Dendritic cell treated with granulocyte-macrophage colony-stimulating factor and Interleukin-4, amounts not matched to agents 40 ng/mL and 50 ng/mL, for 4 days (primary cell): ENCODE measurements at regions not wholly inside any gene's neighbourhood (a gene's known extent, or its start where the extent isn't known, plus 50 kb on each side); places are given as distances from the start of the nearest gene placed in this dataset.

Experiments used
- H3K27ac Mint-ChIP-seq: one replicate; pipeline ENCODE4 v1.8.0; 2022; ENCODE audit warnings: mild to moderate bottlenecking, mixed read lengths
- H3K27me3 Mint-ChIP-seq: one replicate; pipeline ENCODE4 v1.8.0; 2022; ENCODE audit warnings: mild to moderate bottlenecking, mixed read lengths
- H3K36me3 Mint-ChIP-seq: one replicate; pipeline ENCODE4 v1.8.0; 2022; ENCODE audit warnings: low read depth, mixed read lengths
- H3K4me1 Mint-ChIP-seq: one replicate; pipeline ENCODE4 v1.8.0; 2022; ENCODE audit warnings: low read depth, mixed read lengths
- H3K4me3 Mint-ChIP-seq: one replicate; pipeline ENCODE4 v1.8.0; 2022; ENCODE audit warnings: mild to moderate bottlenecking, moderate library complexity, mixed read lengths
- H3K9me3 Mint-ChIP-seq: one replicate; pipeline ENCODE4 v1.8.0; 2022; ENCODE audit warnings: mixed read lengths
- intact Hi-C: fragments of 100-400 bp; cut with micrococcal nuclease; formaldehyde crosslinking; loops from one replicate; pipeline ENCODE4 v1.15.0; 2022

DNA sequence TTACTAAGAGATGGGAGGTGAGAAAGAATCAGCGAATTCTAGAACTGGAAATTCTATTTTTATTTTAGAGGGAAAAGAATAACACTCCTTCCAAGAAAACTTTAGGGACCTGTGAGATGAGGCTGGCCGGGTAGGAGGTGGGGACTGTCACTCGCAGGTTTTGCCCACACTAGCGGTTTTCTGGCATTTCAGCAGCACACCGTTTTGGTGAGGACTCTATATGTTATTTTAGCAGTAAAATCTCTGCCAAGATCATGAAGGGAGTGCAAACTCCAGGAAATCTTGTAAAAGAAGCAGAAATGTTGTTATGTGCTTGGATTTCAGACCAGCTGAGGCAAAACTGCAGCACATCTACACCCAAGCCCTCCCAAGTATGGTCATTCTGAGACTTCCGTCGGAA lies 470.6 kb downstream of the PSAT1 start:
- Mint-ChIP-seq H3K27ac (no peak overlapping the region), H3K36me3 (no peaks in the 10 kb centered on the region), H3K9me3 (no peaks in the 10 kb centered on the region), H3K27me3 (no peaks in the 10 kb centered on the region), H3K4me1 (peaks cover 8% of the 10 kb centered on the region), H3K4me3 (no peak overlapping the region)
- intact Hi-C loops, result no loop called here

DNA sequence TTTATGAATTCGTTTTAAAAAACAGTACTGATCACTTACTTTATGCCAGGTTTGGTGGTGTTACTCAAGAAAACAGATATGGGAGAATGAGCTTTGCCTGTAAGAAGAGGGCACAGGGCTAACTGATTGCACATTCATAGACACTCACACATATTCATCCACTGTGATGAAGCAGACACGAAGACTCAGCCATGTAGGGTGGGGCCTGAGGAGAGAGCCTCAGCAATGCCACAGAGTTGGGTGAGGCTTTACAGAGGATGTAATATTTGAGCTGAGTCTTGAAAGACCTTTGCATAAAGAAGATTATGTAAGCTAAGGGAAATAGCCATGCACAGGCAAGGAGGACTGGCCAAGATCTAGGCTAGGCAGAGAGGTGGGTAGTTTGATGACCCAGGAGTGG lies 472.8 kb downstream of the PSAT1 start:
- peaks cover 8% of the 10 kb centered on the region for H3K4me1 Mint-ChIP-seq
- H3K4me3 Mint-ChIP-seq, result no peak overlapping the region
- intact Hi-C loops, result no loop called here
- H3K9me3 Mint-ChIP-seq, result no peaks in the 10 kb centered on the region
- no peaks in the 10 kb centered on the region for H3K36me3 Mint-ChIP-seq
- no peak overlapping the region for H3K27ac Mint-ChIP-seq
- H3K27me3 Mint-ChIP-seq, result no peaks in the 10 kb centered on the region

DNA sequence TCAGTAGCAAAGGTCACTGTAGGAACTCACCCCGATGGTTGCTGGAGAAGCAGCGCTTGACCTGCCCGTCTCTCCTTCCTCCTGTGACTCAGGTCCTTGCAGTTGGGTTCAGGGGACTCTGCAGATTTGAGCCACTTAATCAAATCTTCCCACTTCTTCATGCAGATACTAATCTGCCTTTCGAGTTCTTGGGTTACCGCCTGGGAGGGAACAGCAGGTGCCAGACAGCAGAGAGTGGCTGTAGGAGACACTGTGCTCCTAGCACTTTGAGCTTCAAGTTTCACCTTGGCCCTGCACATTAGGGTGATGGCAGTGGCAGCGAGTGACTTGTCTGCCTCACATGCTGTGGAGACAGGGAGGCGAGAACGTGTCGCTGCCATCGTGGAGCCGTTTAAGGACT lies 478.3 kb downstream of the PSAT1 start:
- intact Hi-C loops, result loop anchor here (5.0 kb wide), 1 partner anchor 68 kb away; no protein-coding TSS in a partner anchor
- Mint-ChIP-seq H3K4me3 (no peak overlapping the region), H3K4me1 (peaks cover 29% of the 10 kb centered on the region), H3K27me3 (no peaks in the 10 kb centered on the region), H3K36me3 (no peaks in the 10 kb centered on the region), H3K9me3 (no peaks in the 10 kb centered on the region), H3K27ac (peak overlapping the region; percentile 20)

DNA sequence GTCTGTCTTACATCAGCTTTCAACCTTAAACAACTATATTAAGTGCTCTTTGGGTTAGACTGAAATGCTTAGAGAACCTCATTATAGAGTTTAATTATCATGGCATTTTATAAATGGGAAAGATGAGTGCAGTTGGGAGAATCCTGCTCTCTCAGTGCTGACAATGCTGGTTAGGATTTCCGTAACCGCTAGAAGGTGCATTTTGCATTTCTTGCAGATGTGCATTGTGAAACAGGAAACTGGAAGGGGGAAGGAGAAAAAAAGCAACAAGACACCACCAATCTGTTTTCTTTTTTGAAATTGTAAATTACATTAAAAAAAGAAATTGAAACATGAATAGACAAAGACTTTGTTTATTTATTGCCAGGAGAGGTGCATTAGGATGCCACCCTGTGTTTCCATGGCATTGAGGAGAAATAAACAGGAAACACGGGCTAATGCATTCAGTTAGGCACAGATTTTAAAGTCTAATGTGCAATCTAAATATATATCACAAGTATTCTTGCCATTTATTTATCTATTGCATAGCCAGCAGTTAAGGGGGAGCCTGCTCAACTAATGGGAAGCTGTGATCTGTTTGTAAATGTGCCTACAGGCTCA lies 478.9 kb downstream of the PSAT1 start:
- Mint-ChIP-seq H3K4me3 (no peak overlapping the region), H3K36me3 (no peaks in the 10 kb centered on the region), H3K4me1 (peaks cover 29% of the 10 kb centered on the region), H3K27me3 (no peaks in the 10 kb centered on the region), H3K9me3 (no peaks in the 10 kb centered on the region), H3K27ac (peak overlapping the region; percentile 20)
- intact Hi-C loops, result loop anchor here (5.0 kb wide), 1 partner anchor 68 kb away; no protein-coding TSS in a partner anchor

DNA sequence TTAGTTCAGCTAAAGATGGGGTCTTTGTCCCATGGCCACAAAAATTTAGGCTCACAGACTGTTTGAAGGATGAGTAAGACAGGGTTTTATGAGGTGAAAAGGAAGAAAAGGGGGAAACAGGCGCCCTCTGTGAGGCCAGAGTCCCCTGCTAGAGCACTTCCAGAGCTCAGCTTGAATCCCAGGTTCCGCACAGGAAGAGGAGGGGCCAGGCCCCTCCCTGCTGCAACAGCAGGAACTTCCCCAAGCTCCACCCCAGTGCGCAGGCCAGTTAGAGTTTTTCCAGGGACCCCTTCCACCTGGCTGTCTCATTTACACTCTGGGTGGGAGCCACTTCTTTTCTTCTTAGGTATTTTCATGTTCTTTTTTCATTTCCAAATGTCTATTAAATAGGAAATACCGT lies 480.8 kb downstream of the PSAT1 start:
- no peak overlapping the region for H3K27ac Mint-ChIP-seq
- H3K9me3 Mint-ChIP-seq, result no peaks in the 10 kb centered on the region
- H3K4me1 Mint-ChIP-seq, result peaks cover 29% of the 10 kb centered on the region
- H3K27me3 Mint-ChIP-seq, result no peaks in the 10 kb centered on the region
- intact Hi-C loops, result loop anchor here (5.0 kb wide), 1 partner anchor 70 kb away; no protein-coding TSS in a partner anchor
- H3K4me3 Mint-ChIP-seq, result no peak overlapping the region
- H3K36me3 Mint-ChIP-seq, result no peaks in the 10 kb centered on the region

DNA sequence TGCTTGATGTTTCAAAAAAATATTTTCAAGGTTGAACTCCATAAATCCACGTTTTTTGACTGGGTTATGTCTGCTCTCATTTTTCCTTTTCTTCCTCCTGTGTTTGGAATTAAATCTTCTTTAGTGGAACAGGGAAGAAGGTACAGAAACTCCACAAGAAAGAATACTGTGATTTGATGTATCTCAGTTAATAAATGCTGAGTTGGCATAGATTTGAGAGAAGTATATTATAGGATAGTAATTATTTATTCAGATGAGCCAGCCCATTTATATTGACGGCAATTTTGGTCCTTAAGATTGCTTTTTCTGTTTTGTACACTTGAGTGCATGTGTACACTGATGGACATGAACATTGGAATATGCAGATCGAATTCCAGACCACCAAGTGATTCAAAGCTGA lies 481.4 kb downstream of the PSAT1 start:
- Mint-ChIP-seq H3K27me3 (no peaks in the 10 kb centered on the region), H3K9me3 (no peaks in the 10 kb centered on the region), H3K4me1 (peaks cover 29% of the 10 kb centered on the region), H3K27ac (no peak overlapping the region), H3K36me3 (no peaks in the 10 kb centered on the region), H3K4me3 (no peak overlapping the region)
- intact Hi-C loops, result loop anchor here (5.0 kb wide), 1 partner anchor 71 kb away; no protein-coding TSS in a partner anchor

DNA sequence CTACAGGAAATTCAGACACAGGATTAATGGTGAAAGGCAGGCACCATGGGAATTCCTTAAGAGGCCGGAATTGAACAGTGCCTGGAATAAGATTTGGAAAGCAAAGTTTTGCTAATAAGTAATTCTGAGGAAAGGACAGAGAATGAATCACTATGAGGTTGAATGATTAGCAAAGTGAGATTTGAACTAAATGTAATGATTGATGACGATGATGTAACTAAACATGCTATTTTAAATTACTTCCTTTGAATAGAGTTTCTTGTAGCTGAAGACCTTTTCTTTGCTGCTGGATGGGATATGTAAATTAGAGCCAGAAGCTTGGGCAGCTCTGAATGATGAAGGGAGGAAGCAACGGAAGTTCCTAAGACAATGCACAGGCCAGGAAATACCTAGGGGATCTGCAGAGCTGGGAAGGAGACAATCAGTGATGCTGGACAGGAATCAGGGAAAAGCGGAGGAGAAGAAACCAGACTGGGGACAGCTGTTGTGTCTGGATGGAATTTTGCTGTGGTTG lies 482.0 kb downstream of the PSAT1 start:
- Mint-ChIP-seq H3K9me3 (no peaks in the 10 kb centered on the region), H3K27ac (no peak overlapping the region), H3K27me3 (no peaks in the 10 kb centered on the region), H3K4me1 (peaks cover 29% of the 10 kb centered on the region), H3K4me3 (no peak overlapping the region), H3K36me3 (no peaks in the 10 kb centered on the region)
- intact Hi-C loops, result loop anchor here (5.0 kb wide), 1 partner anchor 72 kb away; no protein-coding TSS in a partner anchor

DNA sequence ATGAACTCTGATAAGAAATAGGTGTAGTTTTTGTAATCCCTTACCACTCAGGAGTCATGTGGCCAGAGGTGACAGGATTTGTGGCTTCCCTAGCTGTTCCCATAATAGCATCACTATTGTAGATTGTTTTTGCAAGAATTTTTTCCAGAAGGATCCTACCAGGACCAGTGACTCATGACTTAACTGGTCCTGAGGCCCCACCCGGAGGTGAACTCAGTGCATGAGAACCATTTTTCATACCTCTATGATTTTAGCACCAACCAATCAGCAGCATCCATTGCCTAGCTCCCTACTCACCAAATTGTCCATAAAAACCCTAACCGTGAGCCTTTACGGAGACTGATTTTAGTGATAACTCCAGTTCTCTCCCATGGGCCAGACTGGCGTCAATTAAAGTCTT lies 484.8 kb downstream of the PSAT1 start:
- intact Hi-C loops, result no loop called here
- Mint-ChIP-seq H3K4me1 (peaks cover 14% of the 10 kb centered on the region), H3K27me3 (no peaks in the 10 kb centered on the region), H3K36me3 (no peaks in the 10 kb centered on the region), H3K9me3 (no peaks in the 10 kb centered on the region), H3K4me3 (no peak overlapping the region), H3K27ac (no peak overlapping the region)

DNA sequence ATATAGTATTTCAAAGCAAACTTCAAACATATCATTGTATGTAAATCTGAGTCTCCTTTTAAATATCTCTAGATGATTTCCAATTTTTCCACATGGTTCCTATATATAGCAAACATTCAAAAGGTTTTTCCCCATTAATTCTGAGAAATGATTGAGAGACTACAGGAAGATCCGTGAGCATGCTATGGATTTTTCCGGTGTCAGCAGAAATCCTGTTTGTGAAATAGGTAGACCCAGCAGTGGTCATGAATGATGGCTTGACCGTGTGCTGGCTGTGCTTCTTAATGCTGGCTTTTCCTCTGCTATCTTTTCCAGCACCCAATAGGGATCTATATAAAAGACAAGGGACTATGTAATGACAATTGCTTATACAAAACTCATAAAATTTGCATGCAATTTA lies 485.3 kb downstream of the PSAT1 start:
- intact Hi-C loops, result no loop called here
- no peak overlapping the region for H3K27ac Mint-ChIP-seq
- no peak overlapping the region for H3K4me3 Mint-ChIP-seq
- H3K9me3 Mint-ChIP-seq, result no peaks in the 10 kb centered on the region
- no peaks in the 10 kb centered on the region for H3K27me3 Mint-ChIP-seq
- peaks cover 10% of the 10 kb centered on the region for H3K4me1 Mint-ChIP-seq
- no peaks in the 10 kb centered on the region for H3K36me3 Mint-ChIP-seq

DNA sequence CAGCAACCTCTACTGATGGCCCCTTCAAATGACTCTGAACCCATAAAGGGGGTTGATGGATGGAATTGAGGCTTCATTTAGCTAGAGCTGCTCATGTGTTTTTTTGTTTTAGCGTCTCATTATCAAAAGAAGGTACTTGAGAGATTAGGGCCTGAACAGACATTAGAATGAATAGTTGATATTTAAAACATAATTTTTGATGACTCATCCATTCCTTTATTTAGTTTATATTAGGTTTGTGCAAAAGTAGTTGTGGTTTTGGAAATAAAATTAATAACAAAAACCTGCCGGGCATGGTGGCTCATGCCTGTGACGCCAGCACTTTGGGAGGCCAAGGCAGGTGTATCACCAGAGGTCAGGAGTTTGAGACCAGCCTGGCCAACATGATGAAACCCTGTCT lies 485.9 kb downstream of the PSAT1 start:
- H3K4me1 Mint-ChIP-seq, result peaks cover 4% of the 10 kb centered on the region
- H3K27ac Mint-ChIP-seq, result no peak overlapping the region
- H3K4me3 Mint-ChIP-seq, result no peak overlapping the region
- H3K27me3 Mint-ChIP-seq, result no peaks in the 10 kb centered on the region
- H3K36me3 Mint-ChIP-seq, result no peaks in the 10 kb centered on the region
- intact Hi-C loops, result no loop called here
- no peaks in the 10 kb centered on the region for H3K9me3 Mint-ChIP-seq

DNA sequence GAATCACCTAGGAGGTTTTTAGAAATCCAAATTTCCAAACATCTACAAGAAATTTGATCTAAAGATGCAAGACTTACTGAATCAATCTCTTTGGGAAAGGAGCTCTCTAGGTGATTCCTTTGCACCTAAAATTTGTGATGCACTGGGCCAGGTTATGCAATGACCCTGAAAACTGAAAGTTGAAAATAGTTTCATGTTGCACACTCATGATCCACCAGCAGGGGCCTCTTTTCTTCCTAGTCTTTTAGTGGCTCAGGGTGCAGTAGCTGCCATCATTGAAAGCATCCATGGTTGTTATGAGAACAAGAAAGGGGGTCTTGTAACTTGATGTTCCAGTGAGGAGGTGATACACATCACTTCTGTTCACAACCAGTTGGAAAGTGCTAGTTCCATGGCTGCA lies 486.8 kb downstream of the PSAT1 start:
- H3K9me3 Mint-ChIP-seq, result no peaks in the 10 kb centered on the region

DNA sequence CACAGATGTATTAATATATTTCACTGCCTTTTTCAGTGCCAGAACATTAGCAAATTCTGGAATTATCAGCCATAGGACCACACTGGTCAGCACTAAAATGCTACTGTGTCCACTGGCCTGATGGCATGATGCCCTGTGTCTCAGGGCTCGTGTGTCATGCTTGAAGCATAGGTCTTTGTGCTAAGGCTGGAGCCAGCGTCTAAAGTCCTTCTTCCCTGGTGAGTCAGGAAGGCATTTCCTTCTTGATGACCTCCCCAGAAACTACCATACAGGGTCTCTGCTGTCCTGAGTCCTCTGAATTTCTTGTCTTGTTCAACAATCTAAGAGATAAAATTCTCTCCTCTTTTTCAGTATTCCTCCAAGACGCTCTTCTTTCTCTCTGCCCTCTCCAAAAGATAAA lies 489.9 kb downstream of the PSAT1 start:
- H3K4me3 Mint-ChIP-seq, result no peak overlapping the region
- no peak overlapping the region for H3K27ac Mint-ChIP-seq
- no peaks in the 10 kb centered on the region for H3K36me3 Mint-ChIP-seq
- H3K27me3 Mint-ChIP-seq, result no peaks in the 10 kb centered on the region
- intact Hi-C loops, result no loop called here
- H3K4me1 Mint-ChIP-seq, result peaks cover 4% of the 10 kb centered on the region
- H3K9me3 Mint-ChIP-seq, result peaks cover 23% of the 10 kb centered on the region

More for the DNA sequence above, 486.8 kb downstream of the PSAT1 start:
- Mint-ChIP-seq H3K27me3 (no peaks in the 10 kb centered on the region), H3K36me3 (no peaks in the 10 kb centered on the region), H3K4me3 (no peak overlapping the region), H3K4me1 (peaks cover 4% of the 10 kb centered on the region), H3K27ac (no peak overlapping the region)
- intact Hi-C loops, result no loop called here

DNA sequence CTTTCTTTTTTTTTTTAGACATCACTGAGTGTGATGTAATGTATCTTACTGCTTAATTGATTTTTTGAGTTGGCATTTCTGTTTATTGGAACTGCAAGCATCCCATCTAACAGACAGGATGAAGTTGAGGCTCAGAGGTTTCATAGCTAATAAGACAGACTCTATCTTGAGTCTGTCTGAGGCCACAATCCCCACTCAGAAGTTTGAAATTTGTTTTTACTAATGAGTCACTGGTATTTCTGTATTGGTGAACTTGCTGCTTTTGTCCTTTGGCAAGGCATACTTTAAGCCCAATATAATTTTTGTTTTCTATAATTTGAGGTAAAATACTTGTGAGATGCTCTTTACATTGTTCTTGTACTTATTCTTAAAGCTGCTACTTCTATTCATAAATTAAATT lies 491.2 kb downstream of the PSAT1 start:
- H3K4me3 Mint-ChIP-seq, result no peak overlapping the region
- H3K36me3 Mint-ChIP-seq, result no peaks in the 10 kb centered on the region
- H3K27me3 Mint-ChIP-seq, result no peaks in the 10 kb centered on the region
- H3K9me3 Mint-ChIP-seq, result peaks cover 23% of the 10 kb centered on the region
- H3K4me1 Mint-ChIP-seq, result peaks cover 4% of the 10 kb centered on the region
- H3K27ac Mint-ChIP-seq, result no peak overlapping the region
- intact Hi-C loops, result no loop called here

DNA sequence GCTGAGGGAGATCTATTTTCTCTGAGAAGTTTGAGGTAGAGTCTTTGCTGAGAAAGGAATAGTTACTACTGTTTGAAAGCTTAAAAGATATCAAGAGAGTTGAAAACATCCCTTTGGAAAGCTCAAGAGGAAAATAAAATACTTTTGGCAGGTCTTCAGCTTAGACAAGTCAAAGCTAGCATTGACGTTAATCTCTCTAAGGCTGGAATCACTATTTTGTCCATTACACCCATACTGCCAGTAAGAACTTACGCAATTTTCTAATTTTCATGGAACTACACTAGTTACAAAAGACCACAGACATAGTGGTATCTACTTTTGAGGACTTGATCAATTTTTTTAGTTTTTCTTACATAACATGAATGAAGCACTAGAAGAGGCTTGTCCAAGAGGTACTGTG lies 494.9 kb downstream of the PSAT1 start:
- intact Hi-C loops, result no loop called here
- no peaks in the 10 kb centered on the region for H3K36me3 Mint-ChIP-seq
- H3K4me1 Mint-ChIP-seq, result no peaks in the 10 kb centered on the region
- no peak overlapping the region for H3K4me3 Mint-ChIP-seq
- no peak overlapping the region for H3K27ac Mint-ChIP-seq
- peaks cover 23% of the 10 kb centered on the region for H3K9me3 Mint-ChIP-seq
- no peaks in the 10 kb centered on the region for H3K27me3 Mint-ChIP-seq

DNA sequence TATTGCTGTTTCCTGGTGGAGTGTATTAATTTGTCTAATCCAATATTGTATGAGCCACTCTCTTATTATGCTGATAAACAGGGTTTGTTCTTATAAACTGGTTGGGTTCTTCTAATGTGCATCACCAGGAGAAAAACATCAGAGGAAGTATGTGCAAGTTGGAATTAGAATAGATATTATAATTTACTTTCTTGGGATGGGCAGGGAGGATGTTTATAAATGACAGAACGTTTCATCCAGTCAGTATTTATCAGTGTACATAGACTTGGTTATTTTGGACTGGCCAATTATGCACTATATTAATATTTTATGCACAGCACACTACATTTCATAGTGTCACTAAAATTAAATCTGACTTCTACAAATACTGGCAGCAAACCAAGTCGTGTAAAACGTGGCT lies 495.8 kb downstream of the PSAT1 start:
- Mint-ChIP-seq H3K27me3 (no peaks in the 10 kb centered on the region), H3K27ac (no peak overlapping the region), H3K9me3 (peaks cover 23% of the 10 kb centered on the region), H3K4me1 (no peaks in the 10 kb centered on the region), H3K36me3 (no peaks in the 10 kb centered on the region), H3K4me3 (no peak overlapping the region)
- intact Hi-C loops, result no loop called here
